ENCODE measurements at regions not wholly inside any gene's neighbourhood (a gene's known extent, or its start where the extent isn't known, plus 50 kb on each side); places are given as distances from the start of the nearest gene placed in this dataset.

- TF ChIP-seq ZBTB33 (IDR thresholded peaks at IDR 0.05; ENCODE audit: extremely low read depth, insufficient replicate concordance, low read length), result no peak
Measured at GRCh38 chr2:6792883-6793282, 72.8 kb downstream of the CMPK2 start (continued).

- H3K9ac ChIP-seq (ENCODE audit: low read length), result no peak overlapping the region
- no TSS peak for BruUV-seq (replicated peaks)
- no peaks in the 10 kb centered on the region for H3K36me3 ChIP-seq (ENCODE audit: control insufficient read depth in 1 of 2, insufficient read depth in 2 of 2, low read length in 2 of 2)
- H2AFZ ChIP-seq (ENCODE audit: low read depth, low read length, poor library complexity, severe bottlenecking), result no peak overlapping the region
- TF ChIP-seq SRF (IDR thresholded peaks at IDR 0.05; ENCODE audit: low read depth) (no peak), ZFX (IDR thresholded peaks at IDR 0.05) (no peak), CBX3 (IDR thresholded peaks at IDR 0.05; ENCODE audit: low read depth) (no peak), FOSL1 (IDR thresholded peaks at IDR 0.05; ENCODE audit: low read depth) (no peak), YY1 (IDR thresholded peaks at IDR 0.05; ENCODE audit: extremely low read depth, insufficient replicate concordance, low read depth, low read length) (no peak), ZBTB33 (IDR thresholded peaks at IDR 0.05; ENCODE audit: extremely low read depth, insufficient replicate concordance, low read length) (no peak), POLR2A (IDR thresholded peaks at IDR 0.05; ENCODE audit: borderline replicate concordance, extremely low read depth, insufficient read depth, insufficient read length) (no peak), SP1 (IDR thresholded peaks at IDR 0.05; ENCODE audit: low read depth) (no peak), SIN3A (IDR thresholded peaks at IDR 0.05; ENCODE audit: low read depth) (no peak), EZH2 (IDR thresholded peaks at IDR 0.05) (no peak), REST (IDR thresholded peaks at IDR 0.05; ENCODE audit: low read depth) (no peak), ELF1 (IDR thresholded peaks at IDR 0.05; ENCODE audit: borderline replicate concordance, low read depth) (no peak), ATF3 (IDR thresholded peaks at IDR 0.05) (no peak), RAD21 (IDR thresholded peaks at IDR 0.05; ENCODE audit: low read depth) (no peak), TCF7L2 (IDR thresholded peaks at IDR 0.05; ENCODE audit: borderline replicate concordance, extremely low read depth, insufficient read depth, insufficient read length) (no peak), MAX (IDR thresholded peaks at IDR 0.05) (no peak), JUND (IDR thresholded peaks at IDR 0.05) (no peak)
- H3K9me3 ChIP-seq (ENCODE audit: control insufficient read depth in 1 of 2, insufficient read depth in 1 of 2, low read depth in 1 of 2, low read length in 2 of 2), result no peaks in the 10 kb centered on the region
- ChIA-PET POLR2A (no interaction called here), CTCF (no interaction called here), RAD21 (ENCODE audit: low non-redundant PET in 1 of 2, low total read pairs in 2 of 2, uncharacterized antibody in 2 of 2, unreplicated experiment in 2 of 2) (no interaction called here)
- H3K27me3 ChIP-seq (ENCODE audit: insufficient read depth, low read length), result peaks cover 3% of the 10 kb centered on the region; the same call in 1 of the 2 replicates
- H3K79me2 ChIP-seq (ENCODE audit: insufficient read depth, low read length), result no peaks in the 10 kb centered on the region
- no peaks in the 10 kb centered on the region for H3K9me2 ChIP-seq (ENCODE audit: insufficient read depth)
- no peak for DNase-seq (ENCODE audit: low read depth, low spot score)
- H3K4me1 ChIP-seq (ENCODE audit: control insufficient read depth in 1 of 2, insufficient read depth in 2 of 2, low read length in 2 of 2), result no peaks in the 10 kb centered on the region
- intact Hi-C loops (cut with micrococcal nuclease), result no loop called here
- H3K4me2 ChIP-seq (ENCODE audit: low read length), result no peak overlapping the region
- H3K27ac ChIP-seq (ENCODE audit: low read depth, low read length), result no peak overlapping the region
- H3K4me3 ChIP-seq (replicated peaks in 1 of 2; ENCODE audit: low read depth in 1 of 2, low read length in 2 of 2), result no peak overlapping the region
- no peaks in the 10 kb centered on the region for H4K20me1 ChIP-seq (ENCODE audit: insufficient read depth)
- ATAC-seq, result no peak
Measured at GRCh38 chr2:6793371-6793770, 72.3 kb downstream of the CMPK2 start.

All from HCT116 (cell line).